Stimulated activated CD8-positive, alpha-beta memory T cell treated with anti-CD3 and anti-CD28 coated beads, Interleukin-4, amount 100 ng/mL, for 48 hours (primary cell): ENCODE measurements at regions not wholly inside any gene's neighbourhood (a gene's known extent, or its start where the extent isn't known, plus 50 kb on each side); places are given as distances from the start of the nearest gene placed in this dataset.

Source experiments
- DNase-seq: peaks from one replicate; pipeline ENCODE4 v3.0.0-alpha.2; 2020

GRCh38 chr11:8340296-8340695 lies 76.6 kb upstream of the LMO1 start:
- no peak for DNase-seq

- no peak for DNase-seq
Measured at GRCh38 chr11:8339592-8340022, 75.9 kb upstream of the LMO1 start.

- peak; percentile 70 for DNase-seq
Measured at GRCh38 chr11:8338138-8338537, 74.5 kb upstream of the LMO1 start.

GRCh38 chr11:8337130-8337795 lies 73.6 kb upstream of the LMO1 start:
- DNase-seq = no peak

GRCh38 chr11:8336356-8337129 lies 72.9 kb upstream of the LMO1 start:
- no peak for DNase-seq

- DNase-seq = no peak
Measured at GRCh38 chr11:8335683-8336082, 72.0 kb upstream of the LMO1 start.

- no peak for DNase-seq
Measured at GRCh38 chr11:8335186-8335585, 71.5 kb upstream of the LMO1 start.

GRCh38 chr11:8333811-8334401 lies 70.2 kb upstream of the LMO1 start:
- no peak for DNase-seq

GRCh38 chr11:8333376-8333775 lies 69.7 kb upstream of the LMO1 start:
- no peak for DNase-seq

- no peak for DNase-seq
Measured at GRCh38 chr11:8332891-8333290, 69.2 kb upstream of the LMO1 start.

GRCh38 chr11:8332196-8332595 lies 68.5 kb upstream of the LMO1 start:
- DNase-seq = no peak

- DNase-seq = no peak
Measured at GRCh38 chr11:8331767-8332166, 68.1 kb upstream of the LMO1 start.

GRCh38 chr11:8330896-8331295 lies 67.2 kb upstream of the LMO1 start:
- no peak for DNase-seq

GRCh38 chr11:8330404-8330803 lies 66.7 kb upstream of the LMO1 start:
- DNase-seq = no peak

GRCh38 chr11:8329847-8330361 lies 66.2 kb upstream of the LMO1 start:
- no peak for DNase-seq

GRCh38 chr11:8329336-8329735 lies 65.7 kb upstream of the LMO1 start:
- DNase-seq = no peak

- DNase-seq = peak; percentile 89
Measured at GRCh38 chr11:8328848-8329330, 65.2 kb upstream of the LMO1 start.

- no peak for DNase-seq
Measured at GRCh38 chr11:8328231-8328794, 64.6 kb upstream of the LMO1 start.

GRCh38 chr11:8327761-8328192 lies 64.1 kb upstream of the LMO1 start:
- no peak for DNase-seq

- DNase-seq = no peak
Measured at GRCh38 chr11:8326337-8326736, 62.7 kb upstream of the LMO1 start.

- DNase-seq = no peak
Measured at GRCh38 chr11:8325591-8326304, 62.1 kb upstream of the LMO1 start.

- no peak for DNase-seq
Measured at GRCh38 chr11:8323161-8323935, 59.7 kb upstream of the LMO1 start.
